GM19452 (cell line): ENCODE measurements at regions not wholly inside any gene's neighbourhood (a gene's known extent, or its start where the extent isn't known, plus 50 kb on each side); places are given as distances from the start of the nearest gene placed in this dataset.
"Not testable (repeated sequence)": the region's sequence is repeated elsewhere in the genome, so short reads cannot be mapped to it uniquely, and the experiment has no call there.

Source experiments
- ATAC-seq: cut with Tn5 transposase; IDR thresholded peaks from one replicate; pipeline ENCODE4 v1.9.1; 2021; ENCODE audit not compliant: unreplicated experiment

DNA sequence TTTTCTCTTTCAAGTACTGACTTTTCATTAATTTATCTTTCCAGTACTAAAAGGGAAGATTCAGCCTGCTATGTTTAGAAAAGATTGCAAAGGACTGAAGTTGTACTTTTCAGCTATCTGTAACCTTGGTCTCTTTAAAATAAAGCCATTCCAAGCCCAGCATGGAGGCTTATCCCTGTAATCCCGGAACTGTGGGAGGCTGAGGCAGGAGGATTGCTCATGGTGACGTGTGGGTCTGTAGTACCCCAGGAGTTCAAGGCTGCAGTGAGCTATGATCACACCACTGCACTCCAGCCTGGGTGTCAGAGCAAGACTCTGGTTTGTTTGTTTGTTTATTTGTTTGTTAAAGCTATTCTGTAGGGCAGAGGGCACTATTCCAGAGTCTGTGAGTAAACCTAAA is 50.6 kb upstream of the TMEM170B start:
- ATAC-seq, result no peak

- ATAC-seq, result no peak
Observed at GRCh38 chr6:11486486-11486885, 51.1 kb upstream of the TMEM170B start.

DNA sequence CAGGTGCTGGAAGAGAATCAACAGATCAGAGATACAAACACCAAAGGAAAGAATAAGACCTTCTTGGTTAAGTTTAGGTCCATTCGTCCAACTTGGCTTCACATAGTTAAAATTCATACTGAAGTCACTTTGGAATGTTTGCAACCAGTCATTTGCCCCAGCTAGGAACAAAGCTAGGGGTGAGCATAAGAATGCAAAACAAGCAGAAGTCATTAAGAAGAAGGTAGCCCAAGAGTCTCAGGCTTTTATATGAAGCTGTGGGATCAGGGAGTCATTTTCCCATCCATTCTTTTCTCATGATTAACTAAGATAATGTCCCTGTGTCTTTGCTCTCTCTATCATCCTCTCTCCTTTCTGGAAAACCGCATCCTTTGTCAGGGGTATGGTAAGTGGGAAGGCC is 51.5 kb upstream of the TMEM170B start:
- ATAC-seq, result no peak

- no peak for ATAC-seq
Observed at GRCh38 chr6:11485271-11485670, 52.3 kb upstream of the TMEM170B start.

GRCh38 chr6:11484441-11484840 is 53.1 kb upstream of the TMEM170B start:
- no peak for ATAC-seq

GRCh38 chr6:11482616-11483015 is 54.9 kb upstream of the TMEM170B start:
- no peak for ATAC-seq

- ATAC-seq, result no peak
Observed at GRCh38 chr6:11480541-11480940, 57.0 kb upstream of the TMEM170B start.

DNA sequence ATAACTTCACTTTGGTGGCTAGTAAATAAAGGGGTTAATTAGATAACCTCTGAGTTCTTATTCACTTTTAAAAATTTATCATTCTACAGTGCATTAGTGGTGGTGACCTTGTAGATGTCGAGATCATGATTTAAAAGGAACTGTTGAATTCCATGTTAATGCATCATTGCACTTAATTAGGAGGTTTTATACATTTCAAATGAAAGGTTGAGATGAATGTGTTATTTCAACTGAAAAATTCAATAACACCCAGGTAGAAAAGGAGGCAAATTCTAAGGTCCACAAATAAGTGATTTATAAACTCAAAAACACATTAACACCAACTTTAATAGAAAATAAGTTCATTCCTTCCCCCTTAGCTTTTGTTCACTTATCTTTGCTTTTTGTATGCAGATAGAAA is 58.3 kb upstream of the TMEM170B start:
- no peak for ATAC-seq

GRCh38 chr6:11478586-11478985 is 59.0 kb upstream of the TMEM170B start:
- no peak for ATAC-seq

DNA sequence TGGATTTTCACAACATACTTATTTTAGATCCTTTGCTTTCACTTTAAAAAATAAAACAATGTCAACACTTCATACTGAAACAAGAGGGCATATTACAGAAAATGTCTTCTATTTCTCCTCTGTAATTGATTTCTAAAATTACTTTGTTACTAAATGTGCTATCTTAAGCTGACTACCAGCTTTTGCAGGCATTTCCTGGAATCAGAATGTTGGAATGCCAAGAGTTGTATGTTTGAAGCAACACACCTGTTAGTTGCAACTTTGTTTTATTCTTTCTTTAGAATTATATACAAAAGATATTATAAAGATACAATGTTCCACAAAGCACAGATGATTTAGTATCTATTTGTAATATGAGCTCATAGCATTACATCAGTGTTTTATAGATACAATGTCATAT is 62.5 kb upstream of the TMEM170B start:
- ATAC-seq, result no peak

DNA sequence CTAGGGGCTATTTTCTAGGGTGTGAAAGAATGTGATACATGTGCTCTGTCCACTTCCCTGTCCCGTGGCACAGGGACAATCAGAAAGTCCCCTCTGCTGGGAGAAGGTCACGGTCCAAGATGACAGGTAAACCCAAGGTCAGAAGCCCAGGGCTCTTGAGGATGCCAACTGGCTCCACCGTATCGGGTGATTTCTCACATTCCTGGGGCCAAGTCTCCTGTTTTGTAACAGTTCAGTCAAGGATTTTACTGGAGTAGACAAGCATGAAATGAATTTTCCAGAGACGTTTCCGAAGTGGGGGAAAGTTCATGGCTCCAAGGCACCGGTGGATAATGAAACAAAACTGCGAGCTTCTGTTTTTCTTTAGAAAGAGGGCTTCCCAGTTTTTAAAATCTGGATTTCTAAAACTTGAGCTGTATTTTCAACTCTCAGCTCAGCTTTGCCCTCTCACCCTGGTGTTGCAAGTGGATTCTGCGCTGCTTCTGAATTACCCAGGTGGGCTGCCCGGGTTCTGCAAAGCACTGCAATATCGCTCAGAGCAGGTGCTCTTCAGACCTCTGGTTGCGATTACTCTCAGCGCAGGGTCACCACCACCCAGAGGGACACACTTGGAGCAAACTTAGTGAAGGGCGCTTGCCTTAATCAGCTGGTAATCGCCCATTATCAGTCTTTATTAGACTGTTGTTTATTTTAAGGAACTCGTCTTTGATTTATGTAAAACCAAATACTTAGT is 64.4 kb upstream of the TMEM170B start:
- no peak for ATAC-seq

GRCh38 chr6:11471261-11471660 is 66.3 kb upstream of the TMEM170B start:
- ATAC-seq, result no peak

DNA sequence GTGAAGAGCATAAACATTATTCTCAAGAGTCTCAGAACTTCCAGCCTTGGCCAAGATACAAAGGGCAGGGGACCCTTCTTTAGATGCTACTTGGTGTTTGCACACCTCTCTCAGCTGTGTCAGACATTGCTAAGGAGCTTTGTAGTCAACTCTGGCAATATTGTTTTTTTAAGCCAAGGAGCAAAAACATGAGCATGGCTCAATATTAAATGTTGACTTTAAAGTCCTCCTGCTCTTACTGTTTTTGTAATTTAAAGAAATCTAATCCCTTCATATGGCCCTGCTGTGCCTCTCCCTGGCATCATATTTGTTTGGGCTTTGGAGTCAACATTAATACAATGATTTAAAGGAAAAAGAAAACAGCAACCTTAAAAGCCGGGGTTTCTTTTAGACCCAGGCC is 67.9 kb upstream of the TMEM170B start:
- ATAC-seq, result no peak

DNA sequence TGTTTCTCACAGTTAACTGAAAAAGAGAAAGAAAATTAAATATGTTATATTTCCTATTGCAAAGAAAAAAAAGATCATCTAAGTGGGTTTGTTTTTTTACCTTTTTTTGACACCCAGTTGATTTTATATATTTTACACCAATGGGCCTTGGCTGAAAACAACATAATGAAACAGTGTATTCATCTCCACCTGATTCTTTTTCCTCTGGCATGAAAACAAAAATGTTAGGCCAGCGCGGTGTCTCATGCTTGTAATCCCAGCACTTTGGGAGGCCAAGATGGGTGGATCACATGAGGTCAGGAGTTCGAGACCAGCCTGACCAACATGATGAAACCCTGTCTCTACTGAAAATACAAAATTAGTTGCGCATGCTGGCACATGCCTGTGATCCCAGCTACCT is 69.3 kb upstream of the TMEM170B start:
- ATAC-seq, result not testable (repeated sequence)

GRCh38 chr6:11467364-11467763 is 70.2 kb upstream of the TMEM170B start:
- peak; percentile 72 for ATAC-seq

DNA sequence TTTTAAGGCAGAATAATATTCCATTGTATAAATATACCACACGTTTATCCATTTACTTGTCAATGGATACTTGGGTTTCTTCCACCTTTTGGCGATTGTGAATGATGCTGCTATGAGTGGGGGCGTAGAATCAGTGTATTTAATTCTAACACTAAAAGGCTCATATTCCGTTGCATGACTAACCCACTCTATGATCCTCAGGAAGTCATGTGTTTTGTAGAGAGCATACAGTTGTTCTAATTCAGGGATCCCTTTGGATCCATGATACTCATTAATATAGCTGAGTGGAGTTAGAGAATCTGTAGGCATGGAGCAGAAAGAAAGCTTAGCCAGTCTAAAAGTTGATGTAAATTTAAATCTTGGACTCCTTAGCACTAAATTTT is 74.2 kb upstream of the TMEM170B start:
- no peak for ATAC-seq

DNA sequence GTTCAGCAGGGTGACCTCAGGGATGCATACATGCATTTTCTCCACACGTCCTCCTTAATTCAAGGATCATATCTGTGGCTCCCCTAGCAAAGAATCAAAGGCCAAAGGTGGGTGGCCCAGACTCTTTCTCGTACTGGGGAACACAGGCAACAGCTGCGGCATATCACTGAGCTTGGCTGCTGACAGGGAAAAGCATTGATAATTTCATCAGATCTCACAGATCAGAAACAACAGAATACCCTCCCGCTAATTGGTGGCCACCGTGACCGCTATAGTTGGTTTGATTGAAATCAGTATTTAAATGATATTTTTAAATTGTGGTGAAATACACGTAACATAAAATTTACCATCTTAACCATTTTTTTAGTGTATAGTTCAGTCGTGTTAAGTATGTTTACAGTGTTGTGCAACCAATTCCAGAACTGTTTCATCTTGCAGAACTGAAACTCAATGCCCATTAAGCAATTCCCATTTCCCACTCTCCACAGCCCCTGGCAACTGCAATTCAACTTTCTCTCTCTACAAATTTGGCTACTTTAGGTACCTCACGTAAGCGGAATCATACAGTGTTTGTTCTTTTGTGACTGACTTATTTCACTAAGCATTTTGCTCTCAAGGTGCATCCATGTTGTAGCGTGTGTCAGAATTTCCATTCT is 74.7 kb upstream of the TMEM170B start:
- no peak for ATAC-seq

- peak; percentile 62 for ATAC-seq
Observed at GRCh38 chr6:11460837-11461661, 76.5 kb upstream of the TMEM170B start.

- ATAC-seq, result peak; percentile 46
Observed at GRCh38 chr6:11460001-11460668, 77.4 kb upstream of the TMEM170B start.

DNA sequence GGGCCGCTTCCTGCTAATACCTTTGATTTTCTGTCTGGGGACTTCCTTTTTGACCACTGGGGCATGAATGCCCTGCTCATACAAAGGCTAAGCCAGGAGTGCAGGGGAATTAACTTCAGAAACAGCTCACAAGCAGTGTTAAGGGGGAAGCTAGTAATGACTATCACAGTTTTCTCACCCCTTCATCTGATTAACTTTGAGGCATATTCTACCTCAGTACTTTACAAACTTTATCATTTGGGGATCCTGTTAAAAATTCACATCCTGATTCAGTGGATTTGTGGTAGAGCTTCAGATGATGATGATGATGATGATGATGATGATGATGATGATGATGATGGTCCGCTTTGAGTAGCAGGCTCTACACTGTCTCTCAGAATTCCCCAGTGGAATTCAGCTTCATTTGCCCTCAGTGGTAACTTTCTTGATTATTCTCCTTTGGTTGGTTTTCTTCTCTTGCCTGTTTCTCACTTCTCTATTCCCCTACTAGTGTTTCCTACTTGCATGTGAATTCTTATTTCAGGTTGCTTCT is 78.4 kb upstream of the TMEM170B start:
- ATAC-seq, result peak; percentile 59

DNA sequence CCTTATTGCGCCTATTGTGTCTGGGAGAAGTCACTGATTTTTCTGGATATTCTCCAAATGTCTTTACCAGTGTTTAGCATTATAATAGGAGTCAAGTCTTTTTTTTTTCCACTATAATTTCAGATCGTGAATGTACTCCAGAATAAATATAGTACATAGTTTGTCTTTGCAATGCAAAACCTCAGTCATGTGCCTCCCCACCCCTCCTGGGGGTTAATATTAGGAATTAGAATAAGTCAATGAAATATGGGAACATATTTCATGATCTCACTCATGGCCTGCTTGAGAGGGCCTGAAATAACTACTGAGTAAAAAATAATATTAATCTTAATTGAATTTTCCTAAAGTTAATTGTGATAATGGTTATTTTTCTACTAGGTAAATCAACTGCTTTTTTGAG is 79.0 kb upstream of the TMEM170B start:
- no peak for ATAC-seq
